HG03354 (cell line): ENCODE measurements at regions not wholly inside any gene's neighbourhood (a gene's known extent, or its start where the extent isn't known, plus 50 kb on each side); places are given as distances from the start of the nearest gene placed in this dataset.

Experiments used
- ATAC-seq: cut with Tn5 transposase; IDR thresholded peaks from one replicate; pipeline ENCODE4 v1.9.1; 2021; ENCODE audit warnings: mild to moderate bottlenecking; ENCODE audit not compliant: unreplicated experiment, poor library complexity, severe bottlenecking

DNA sequence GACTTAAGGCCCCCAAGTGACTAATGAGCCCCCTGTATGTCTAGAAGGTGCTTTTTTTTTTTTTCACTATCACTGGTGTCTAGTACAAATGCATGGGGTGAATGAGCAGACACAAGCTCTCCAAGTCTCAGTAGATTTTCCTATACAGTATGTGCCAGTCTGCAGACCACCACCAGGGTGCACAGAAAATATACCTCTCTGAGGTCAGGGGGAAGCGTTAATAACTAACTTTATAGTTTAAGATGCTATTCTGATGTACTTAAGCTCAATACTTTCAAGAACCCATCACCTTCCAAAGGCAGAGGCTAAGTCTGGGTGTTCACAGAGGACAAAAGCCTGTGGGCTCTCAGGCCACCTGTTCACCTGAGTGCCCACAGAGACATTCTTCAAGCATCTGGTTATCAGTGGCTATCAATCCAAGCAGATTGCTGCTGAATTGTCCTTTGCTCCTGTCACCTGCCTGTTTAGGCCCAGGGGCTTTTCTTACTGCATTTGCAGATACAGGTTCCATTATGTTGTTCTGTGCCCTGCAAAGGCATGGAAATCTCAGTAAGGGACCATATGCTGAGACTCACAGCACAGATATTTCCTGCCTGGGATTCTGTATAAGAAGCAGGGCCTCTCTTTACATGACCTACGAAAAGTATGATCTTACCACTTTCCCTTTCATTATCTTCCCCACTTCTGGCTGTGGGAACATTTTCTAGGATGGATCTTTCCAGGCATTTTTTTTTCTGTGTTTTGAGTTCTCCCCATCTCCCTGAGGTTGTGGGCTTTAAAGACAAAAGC, 534.6 kb downstream of the TNS1 start:
- ATAC-seq, result no peak

DNA sequence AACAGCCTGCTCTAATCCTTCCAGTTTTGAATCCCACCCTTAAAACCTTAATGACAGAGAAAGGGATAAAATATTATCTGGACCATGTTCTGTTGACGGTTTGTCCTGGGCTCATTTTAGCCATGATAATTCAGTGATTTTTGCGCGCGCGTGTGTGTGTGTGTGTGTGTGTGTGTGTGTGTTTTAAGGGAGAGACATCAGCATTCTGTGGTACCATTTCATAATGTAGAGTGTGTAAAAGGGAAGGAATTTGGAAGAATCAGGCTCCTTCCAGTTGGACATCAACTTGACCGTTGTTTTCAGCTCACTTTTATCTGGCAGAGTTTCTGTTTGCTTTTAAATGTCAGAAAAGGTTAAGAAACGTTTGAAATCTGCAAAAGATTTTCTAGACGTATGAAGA, 535.5 kb downstream of the TNS1 start:
- no peak for ATAC-seq

DNA sequence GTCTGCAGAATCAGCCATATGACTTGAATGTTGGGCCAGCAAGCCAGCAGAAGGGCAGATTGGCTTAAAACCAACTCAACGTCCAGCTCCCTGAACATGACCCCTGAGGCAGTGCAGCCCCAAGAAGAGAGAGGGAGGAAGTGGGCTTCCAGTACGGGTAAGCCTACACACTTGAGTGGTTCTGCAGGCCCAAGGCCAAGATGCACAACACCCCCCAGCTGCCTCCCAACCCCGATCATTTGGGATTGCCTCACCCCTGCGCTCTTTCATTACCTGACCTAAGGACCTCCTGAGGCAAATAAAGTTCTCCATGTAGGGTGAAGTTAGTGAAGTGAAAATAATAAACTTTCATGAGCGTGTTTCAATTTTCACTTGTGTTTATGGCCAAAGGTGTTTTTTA, 536.0 kb downstream of the TNS1 start:
- no peak for ATAC-seq

DNA sequence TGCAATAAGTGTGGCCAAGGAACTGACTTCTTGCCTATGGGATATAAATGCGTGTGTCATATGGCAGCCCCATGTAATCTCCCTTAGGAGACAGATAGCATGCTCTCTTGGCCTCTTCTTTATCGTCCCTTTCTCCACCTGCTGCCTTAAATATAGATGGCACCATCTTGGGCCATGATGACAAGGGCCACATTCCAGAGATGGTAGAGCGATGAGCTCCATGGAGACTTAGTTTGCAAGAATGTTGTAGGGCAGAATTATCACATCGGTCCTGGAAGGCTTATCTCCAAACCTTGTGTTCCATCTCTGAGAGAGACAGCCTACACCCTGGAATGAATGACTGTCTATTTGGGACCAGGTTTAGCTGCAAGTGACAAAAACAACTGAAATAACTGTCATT, 536.7 kb downstream of the TNS1 start:
- ATAC-seq, result no peak

DNA sequence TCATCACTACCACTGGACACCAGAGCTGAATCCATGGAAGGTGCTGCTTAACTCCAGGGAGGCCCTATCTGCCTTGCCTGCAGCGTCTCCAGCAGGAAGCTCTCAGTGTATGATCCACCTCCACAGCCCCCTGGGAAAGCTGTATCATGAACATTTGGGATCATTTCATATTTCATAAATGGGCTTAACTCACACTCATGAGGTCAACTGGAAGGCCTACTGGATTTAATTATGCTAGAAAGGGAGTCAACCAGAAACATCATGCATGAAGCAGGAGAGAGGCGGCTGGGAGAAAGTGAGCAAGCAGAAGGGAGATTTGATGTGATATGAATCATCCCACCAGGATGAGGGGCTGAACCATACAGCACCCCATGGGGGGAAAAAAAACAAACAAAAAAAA, 537.7 kb downstream of the TNS1 start:
- ATAC-seq, result no peak

DNA sequence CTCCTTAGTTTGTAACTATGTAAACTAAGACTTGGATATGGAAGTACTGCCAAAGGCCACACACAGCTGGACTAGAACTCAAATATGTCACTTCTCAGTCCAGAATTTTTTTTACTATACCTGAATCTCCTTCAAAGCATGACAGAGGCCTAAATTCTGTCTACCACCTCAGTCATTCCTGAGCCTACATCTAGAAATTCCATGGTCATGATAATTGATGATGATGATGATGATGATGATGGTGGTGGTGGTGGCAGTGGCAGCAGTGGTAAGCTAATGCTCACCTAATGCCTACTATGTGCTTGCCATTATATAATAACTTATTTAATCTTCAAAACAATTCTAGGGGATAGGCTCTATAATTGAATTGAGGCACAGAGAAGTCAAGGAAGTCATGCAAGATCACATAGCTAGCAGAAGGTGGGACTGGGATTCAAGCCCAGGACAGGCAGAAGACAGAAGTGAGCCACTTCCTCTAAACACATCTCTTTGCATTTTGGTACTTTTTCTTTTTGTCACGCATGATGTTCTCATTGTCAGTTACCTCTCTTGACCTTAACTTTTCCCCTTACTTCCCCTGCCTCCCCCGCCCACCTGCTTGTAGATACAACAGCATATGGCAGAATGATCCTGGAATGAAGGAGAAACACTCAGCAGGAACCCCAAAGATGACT, 539.3 kb downstream of the TNS1 start:
- ATAC-seq, result no peak

DNA sequence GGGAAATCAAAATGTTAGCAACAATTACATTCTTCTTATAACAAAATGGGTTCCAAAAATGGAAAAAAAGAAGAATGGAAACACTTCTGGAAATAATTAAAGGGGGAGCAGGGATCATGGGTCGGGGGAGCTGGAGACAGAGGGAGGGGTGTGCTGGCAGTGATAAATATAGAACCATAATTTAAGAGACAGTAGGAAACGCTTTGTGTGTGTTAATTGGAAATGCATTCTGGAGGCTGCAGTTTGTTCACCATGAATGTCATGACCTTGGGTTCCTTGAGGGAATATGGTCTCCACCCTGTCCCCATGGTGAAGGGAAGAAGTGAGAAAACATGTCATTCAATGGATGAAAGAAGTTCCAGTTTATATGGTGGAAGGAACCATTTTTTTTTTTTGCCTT, 540.7 kb downstream of the TNS1 start:
- ATAC-seq, result no peak

DNA sequence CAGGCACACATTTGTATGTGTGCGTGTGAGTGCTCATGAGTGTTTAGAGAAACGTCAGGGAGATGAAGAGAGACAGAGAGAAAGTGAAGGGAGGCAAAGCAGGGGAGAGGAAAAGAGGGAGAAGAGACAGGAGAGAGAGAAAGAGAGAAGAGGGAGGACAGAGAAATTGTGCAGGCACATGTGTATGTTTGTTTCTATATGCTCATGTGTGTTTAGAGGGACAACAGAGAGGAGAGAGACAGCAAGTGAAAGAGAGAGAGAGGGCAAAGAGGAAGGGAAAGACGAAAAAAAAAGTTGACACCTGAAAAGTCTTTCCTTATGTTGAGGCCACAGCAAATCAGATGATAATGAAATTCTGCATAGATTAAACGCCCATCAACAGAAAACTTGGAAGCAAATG, 541.1 kb downstream of the TNS1 start:
- ATAC-seq, result no peak

DNA sequence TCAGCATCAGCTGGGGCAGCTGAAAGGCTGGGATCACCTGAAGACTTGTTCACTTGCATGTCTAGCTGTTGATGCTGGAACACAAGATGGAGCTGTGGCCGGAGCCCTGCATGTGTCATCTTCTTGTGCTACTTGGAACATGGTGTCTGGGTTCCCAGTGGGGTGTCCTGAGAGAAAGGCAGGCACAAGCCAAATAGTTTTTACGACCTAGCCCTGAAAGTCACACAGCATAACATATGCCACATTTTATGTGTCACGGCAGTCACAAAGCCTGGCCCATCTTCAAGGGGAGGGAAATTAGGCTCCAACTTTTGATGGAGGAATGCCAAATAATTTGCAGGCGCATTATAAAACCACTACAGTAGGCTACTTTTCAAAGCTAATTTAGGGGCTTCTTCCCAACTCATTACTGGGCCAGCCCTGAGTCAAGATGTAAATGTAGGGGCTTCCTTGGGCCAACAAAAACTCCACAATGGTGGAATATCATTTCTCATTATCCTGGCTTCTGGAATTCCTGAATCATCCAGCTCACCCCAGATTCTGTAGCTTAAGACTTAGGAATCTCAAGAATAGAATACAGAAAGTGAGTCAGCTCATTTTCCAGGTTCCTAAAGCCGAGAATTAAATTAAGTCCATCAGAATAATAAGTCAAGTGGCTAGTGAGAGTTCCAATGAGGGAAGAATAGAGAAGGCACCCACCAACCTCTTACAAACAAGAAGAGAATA, 543.0 kb downstream of the TNS1 start:
- no peak for ATAC-seq

DNA sequence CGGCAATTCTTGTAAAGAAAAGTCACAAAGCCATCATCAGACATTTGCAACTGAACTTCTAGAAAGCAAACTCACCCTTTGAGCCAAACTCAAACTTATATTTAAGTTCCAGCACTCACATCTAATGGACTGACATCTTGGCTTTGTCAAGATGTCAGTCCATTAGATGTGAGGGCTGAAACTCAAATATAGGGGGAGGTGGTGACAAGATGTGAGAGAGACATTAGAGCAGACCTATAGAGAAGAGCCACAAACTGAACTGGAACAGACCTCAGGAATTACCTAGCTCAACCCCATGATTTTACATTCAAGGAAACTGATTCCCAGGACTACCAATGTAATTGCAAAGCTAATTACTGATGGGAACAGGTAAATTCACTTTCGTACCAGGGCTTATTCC, 543.8 kb downstream of the TNS1 start:
- no peak for ATAC-seq

DNA sequence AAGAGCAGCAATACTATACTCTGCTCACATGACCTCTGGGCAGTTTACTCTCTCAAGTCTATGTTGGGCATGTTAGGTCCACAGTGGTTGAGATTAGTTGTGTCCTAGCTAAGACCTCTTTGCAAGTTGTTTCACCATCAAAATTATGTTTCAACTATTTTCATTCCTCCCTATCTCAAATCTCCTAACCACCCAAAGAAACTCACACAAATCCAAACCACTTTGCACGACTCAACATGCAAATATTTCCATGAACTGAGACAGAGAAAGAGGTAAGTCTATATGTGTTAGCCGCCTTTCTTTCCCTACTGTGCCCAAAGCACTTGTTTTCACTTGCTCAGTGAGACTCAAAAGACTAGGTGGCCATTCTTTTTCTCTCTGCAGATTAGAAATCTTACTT, 546.8 kb downstream of the TNS1 start:
- ATAC-seq, result no peak

DNA sequence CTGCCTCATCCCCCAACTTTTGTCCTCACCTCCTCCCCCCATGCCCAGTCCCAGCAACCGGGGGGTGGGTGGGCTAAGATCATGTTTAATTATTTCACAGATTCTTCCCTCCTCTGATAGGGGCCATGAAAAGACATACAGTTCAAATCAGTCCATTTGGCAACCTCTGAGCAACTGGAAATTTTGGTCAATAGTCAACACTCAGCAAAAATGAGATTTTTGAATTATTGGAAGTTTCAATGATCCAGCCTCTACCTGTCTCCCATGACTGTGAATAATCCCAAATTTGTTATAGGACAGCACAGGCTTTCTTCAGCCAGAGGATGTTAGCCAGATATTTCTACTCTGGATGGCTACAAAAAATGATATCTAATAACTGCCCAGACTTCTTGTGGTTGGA, 549.9 kb downstream of the TNS1 start:
- ATAC-seq, result no peak

DNA sequence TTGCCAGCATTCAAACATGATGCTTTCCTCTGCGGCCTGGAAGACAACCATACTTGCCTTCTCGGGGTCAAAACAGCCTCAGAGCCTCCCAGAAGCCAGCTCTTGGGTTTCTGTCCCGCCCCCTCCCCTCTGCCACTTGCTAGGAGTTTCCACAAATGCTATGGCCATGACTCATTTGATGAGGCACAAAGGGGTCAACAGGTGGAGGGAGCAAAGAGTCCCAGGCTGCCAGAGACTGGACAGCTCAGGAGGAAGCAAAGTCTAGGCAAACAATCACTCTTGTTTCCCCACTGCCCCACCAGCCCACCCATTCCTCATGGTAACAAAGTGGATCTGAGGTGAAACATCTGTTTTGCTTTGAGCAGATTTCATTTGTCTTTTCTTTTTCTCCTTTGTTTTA, 551.1 kb downstream of the TNS1 start:
- no peak for ATAC-seq

DNA sequence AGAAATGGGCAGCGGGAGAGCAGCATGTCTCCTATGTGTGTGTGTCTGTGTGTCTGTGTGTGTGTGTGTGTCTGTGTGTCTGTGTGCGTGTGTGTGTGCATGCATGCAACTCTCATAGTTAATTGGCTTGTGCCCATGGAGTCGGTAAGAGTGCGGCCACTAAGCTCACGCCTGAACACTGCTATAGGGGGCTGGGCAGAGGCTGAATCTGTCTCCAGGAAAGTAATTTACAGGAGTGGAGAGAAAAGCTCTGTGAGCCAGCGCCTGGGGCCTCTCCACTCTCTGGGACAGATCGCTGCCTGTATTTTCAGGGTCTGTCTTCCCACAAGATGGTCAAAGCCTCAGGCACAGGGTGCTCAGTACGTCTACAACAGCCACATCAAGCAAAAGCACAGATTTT, 553.4 kb downstream of the TNS1 start:
- no peak for ATAC-seq

DNA sequence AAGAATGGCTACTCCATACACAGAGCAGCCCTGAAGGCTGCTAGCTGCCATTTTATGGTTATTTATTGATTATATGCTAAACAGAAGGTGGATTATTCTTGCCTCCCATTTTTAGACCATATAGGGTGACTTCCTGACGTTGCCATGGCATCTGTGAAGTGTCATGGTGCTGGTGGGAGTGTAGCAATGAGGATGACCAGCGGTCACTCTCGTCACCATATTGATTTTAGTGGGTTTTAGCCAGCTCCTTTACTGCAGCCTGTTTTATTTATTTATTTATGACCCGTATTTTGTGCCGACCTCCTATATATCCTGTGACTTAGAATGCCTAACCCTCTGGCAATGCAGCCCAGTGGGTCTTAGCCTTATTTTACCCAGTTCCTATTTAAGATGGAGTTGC, 553.9 kb downstream of the TNS1 start:
- no peak for ATAC-seq

DNA sequence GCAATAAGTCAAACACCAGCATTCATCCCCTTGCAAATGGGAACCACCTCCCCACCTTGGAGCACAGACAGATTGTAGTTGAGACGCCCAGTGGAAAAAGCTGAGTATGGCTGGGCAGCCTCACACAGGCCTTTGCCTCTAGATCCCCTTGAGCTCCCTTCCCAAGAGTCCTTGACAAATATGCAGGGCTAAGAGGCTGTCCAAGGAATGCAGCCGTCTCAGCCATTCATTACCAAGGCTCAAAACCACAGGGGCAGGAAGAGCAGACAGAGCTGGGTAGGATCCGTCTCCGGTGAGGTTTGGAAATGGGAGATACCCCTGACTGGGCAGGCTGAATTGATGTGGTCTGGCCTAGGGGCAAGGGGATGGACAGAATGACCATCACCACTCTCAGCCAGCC, 557.1 kb downstream of the TNS1 start:
- ATAC-seq, result no peak

DNA sequence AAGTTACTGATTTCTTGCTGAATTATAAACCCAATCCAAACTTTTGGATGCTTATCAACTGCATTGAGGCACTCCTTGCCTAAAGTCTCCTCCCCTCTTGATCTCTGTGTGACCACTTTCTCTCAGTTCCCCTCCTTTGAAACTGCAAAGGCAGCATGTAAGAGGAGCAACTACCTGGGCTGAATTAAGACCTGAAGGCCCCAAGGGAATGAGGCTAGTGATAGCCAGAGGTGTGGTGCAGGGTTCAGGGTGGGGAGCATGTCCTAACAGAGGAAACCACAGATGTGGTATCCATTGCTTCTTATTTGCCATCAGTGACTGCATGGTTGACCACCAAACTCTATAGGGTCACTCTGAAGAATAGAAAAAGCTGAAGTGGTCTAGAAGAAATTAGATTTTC, 557.9 kb downstream of the TNS1 start:
- ATAC-seq, result peak; percentile 40

DNA sequence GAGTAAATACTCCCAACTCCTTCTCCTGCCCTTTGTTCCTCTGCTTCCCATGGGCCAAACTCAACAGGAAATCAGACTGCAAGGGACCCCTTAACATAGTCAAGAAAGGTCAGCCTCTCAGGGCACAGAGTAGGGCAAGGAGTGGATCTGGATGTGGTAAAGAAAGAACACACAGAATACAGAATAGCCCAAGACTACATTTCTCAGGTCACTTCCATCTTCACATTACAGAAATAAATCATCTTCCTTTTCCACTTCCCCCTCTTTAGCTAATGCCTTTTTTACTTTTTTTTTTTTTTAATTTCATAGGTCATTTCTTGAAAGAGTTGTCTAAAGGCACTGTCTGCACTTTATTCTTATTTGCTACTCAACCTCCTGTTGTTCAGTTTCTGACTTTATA, 558.3 kb downstream of the TNS1 start:
- no peak for ATAC-seq

DNA sequence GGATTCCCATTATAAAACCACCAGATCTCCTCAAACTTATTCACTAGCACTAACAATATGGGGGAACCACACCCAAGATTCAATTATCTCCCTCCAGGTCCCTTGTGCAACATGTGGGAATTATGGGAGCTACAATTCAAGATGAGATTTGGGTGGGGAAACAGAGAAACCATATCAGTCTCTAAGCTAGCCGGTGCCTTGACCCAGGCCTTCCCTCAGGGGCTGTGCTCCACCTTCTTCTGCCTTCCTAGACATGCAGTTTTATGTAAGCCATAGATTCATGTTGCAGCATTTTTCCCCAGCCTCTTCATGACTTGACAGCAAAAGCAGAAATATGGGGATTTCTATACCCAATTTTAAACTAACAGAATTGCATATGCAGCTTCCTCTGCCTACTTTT, 559.2 kb downstream of the TNS1 start:
- ATAC-seq, result no peak

DNA sequence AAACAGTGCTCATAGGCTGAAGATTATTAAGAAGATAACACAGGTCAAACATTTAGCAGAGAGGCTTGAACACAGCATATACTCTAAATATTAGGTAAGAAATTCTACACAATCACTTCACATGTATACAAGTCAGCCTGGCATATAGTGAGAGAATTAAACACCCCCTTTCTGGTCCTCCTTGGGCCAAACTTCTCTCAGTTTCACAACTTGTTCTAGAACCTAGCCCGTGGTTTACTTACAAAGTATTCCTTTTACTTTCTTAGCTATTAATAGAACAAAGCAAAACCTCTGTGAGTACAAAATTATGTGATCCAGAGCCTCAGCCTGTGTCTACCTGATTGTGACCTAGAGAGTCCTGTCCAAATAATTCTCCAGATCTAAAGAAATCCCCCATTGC, 562.8 kb downstream of the TNS1 start:
- peak; percentile 84 for ATAC-seq

DNA sequence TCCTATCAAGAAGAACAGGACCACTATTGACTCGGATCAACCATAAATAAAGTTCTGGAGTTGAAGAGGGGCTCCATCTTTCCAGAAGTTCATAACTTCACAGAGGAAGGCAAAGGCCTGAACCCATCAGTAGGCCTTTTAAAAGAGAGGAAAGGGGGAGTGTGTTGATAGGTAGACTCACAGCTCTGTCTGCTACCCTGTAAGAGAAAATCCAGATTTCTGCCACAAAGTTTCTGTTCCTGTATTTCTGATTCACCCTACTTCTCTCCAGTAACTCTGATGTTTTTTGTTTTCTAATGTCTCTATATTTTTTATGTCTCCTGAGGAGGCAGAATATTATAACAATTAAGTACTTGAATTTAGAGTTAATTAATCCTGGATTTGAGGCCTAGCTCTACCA, 564.0 kb downstream of the TNS1 start:
- peak; percentile 56 for ATAC-seq
